DMS79 (cell line): ENCODE measurements at regions not wholly inside any gene's neighbourhood (a gene's known extent, or its start where the extent isn't known, plus 50 kb on each side); places are given as distances from the start of the nearest gene placed in this dataset.

Source experiments
- DNase-seq: peaks from one replicate; lab custom pipeline; 2025; lab: John Stamatoyannopoulos, UW

DNA sequence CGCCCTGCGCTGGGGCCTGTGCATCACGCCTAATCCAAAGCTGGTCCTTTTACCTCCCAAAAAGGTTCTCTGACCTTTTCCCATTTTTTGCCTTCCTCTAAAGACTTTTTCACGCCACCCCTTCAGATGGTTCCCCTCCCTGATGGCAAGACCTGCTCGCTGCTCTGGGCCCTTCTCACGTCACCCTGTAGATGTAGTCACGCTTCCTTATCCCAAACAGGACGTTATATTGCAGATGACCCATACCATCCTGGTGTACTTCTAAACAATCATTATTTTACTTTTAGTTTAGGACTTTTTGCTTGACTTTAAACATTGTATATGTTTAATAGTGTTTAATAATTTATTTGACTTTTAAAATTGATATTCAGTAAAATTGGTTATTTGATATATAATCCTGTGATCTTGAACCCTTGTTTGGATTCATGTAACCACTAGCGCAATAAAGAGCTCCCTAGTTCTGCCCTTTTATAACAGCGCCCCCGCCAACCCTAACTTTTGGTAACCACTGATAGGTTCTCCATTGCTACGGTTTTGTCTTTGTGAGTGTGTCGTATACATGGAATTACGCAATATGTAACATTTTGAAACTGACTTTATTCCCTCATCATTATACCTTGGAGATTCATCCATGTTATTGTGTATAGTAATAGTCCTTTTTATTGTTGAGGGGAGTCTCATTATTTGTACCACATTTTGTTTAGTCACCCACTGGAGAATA lies 159.0 kb upstream of the CHRNA7 start:
- no peak for DNase-seq

DNA sequence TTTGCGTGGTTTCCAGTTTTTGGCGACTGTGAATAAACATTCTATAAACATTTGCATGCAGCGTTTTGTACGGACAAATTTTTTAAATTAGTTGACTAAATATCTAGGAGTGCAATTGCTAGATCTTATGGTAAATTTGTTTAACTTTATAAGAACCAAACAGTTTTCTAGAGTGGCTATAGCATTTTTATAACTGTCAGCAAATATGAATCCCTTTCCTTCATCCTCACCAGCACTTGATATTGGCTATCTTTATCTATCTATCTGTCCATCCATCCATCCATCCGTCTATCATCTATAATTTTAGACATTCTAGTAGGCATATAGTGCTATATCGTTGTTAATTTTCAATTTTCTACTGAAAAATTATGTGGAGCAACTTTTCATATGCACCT lies 158.4 kb upstream of the CHRNA7 start:
- DNase-seq: no peak

DNA sequence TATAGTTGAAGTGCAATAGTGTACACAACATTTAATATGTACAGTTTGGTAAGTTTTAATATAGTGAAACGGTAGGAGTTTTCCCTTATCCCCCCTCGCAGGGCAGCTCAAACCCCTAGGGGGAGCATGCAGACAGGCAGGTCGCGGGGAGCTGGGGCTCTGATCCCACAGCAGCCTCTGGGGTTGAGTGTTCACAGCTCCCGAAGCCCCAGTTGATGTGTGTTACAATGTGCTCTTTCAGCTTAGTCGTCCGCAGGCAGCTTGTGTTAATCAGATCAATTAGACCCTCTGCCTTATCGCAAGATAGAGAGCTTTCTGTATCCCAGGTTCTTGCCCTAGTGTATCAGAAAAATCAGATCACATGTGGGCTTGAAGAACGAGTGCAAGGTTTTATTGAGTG lies 143.1 kb upstream of the CHRNA7 start:
- no peak for DNase-seq

DNA sequence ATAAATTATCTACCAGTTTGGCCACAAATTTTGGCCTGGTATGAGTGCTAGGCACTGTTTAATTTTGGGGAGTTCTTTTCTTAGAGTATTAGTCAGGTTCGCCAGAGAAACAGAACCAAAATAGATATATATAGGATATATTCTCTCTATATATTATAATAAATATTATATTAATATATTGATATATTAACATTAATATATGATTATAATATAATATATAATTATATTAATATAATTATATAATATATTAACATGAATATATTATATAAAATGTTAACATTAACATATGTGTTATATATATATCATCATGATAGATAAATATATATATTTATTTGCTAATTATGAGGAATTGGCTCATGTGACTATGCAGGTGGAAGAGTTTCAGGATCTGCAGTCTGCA lies 137.8 kb upstream of the CHRNA7 start:
- no peak for DNase-seq

DNA sequence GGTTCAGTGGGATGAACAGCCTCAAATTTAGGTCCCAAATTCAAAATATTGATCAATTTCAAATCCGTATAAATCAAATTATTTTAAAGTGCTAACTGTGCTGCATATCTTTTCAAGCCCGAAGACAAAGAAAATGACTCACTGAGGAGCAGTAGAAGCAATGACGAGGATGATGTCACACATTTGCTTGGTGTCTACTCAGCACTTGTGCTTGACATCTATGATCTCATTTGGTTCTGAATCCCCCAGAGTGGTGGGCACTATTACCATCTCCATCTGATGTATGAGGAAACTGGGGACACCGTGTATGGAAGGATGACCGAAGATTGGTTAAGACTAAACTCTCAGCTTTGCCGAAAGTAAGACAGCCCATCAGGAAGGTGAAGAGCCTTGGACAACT lies 136.5 kb upstream of the CHRNA7 start:
- no peak for DNase-seq

DNA sequence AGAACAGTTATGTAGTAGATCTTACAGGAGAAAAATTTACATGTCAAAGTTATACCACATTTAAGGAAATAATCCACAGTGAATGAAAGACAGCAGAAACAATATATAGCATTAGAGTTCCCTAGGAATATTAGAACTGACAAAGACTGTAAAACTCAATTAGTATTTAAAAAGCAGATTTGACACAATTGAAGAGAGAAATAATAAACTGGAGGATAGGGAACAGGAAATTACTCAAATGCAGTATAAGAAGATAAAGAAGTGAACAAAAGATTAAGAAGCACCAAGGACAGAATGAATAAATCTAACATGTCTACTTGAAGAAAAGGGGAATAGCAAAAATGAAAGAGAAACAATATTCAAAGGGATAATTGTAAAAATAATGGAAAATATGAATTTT lies 132.6 kb upstream of the CHRNA7 start:
- DNase-seq: no peak

DNA sequence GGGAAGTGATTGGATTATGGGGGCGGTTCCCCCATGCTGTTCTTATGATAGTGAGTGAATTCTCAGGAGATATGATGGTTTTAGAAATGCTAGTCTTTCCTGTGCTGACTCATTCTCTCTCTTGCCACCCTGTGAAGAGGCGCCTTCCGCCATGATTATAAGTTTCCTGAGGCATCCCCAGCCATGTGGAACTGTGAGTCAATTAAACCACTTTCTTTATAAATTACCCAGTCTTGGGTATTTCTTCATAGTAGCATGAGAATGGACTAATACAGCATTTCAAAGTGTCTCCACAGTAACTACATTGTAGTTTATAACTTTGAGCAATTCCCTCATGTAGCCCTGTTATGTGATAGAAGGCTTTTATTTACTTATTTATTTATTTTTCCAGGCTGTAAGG lies 128.8 kb upstream of the CHRNA7 start:
- DNase-seq: no peak

DNA sequence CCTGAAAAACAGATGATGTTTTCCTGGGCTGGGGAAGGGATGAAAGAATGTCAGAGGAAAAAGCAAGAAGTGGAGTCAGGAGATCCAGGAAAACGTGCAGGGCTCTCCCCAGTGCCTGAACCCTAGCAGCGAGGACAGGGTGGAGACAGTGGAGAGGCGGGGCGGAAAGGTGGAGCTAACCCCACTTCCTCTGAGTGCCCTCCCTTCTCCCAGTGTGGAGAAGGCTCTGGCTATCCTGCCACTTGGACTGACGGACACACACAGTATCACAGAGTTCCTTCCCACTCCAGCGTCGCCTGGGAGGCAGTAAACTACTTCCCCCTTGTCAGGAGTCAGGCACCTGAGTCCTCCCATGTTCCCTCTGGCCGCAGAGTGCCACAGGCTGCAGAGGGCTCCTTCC lies 125.3 kb upstream of the CHRNA7 start:
- no peak for DNase-seq

DNA sequence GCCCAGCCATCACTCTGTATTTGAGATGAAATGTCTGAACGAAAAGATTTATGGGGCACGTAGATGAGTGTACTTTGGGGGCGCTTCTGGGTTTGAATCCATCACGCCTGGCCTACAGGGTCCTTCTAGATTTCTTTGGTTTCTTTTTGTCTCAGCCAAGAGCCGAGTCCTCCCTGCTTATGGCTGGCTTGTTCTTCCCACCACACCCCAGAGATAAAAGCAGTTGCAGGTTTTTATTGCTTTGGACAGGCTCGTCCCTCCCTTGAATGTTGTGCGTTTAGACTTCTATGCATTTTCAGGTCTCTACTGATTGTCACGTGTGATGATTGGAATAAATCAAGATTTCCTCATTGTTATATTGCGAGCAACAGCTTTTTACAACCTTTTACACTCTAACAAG lies 104.8 kb upstream of the CHRNA7 start:
- DNase-seq: no peak

DNA sequence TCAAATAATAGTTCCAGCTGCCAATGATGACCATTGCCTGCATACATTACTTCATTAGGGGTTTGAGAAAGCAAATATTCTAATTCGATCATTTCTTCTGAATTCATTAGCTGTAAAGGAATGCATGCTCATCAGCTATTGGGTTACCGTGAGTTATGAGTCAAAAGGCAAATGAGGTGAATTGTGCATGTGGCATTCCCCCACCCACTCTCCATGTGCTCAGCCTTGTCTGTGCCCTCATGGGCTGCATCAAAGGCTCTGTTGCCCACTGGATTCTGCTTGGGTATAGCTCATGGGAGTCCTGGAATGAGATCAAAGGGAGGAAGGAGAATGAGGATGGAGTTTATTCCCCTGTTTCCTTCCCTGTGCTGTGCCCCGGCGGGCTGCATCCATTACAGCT lies 99.3 kb upstream of the CHRNA7 start:
- DNase-seq: no peak

DNA sequence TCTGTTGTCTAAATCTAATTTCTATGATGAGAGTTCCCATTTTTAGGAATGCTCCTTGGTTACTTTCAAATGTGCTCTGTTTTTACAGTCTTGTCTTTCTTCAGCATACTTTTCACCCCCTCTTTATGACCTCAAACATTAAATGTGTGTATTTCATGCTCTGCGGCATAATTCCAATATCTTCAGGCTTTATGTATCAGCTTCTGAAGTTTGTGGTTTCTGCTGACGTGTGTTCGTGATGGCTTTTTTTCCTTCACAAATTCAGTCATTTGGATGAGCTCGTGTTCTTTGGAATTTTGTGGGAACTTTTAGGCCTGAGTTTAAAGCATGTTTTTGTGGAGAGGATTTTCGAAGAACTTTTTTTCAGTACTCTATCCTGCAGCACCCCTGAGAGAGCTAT lies 97.7 kb upstream of the CHRNA7 start:
- no peak for DNase-seq

DNA sequence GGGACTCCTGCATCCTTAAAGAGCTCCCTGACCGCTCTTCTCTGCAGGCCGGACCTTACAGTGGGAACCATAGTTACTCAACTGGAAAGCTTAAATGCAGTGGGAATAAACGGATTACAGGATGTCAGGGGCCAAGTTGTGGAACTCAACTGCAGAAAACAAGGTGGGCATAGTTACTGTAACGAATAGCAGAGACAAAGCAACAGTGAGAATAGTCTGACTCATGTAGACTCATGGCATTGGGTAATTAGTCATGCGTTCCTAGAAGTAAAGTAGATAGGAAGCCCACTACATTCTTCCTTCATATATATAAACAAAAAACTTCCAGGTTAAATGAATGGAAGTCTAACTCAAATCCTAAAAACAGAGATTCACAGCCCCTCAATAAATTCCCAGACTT lies 95.5 kb upstream of the CHRNA7 start:
- no peak for DNase-seq

DNA sequence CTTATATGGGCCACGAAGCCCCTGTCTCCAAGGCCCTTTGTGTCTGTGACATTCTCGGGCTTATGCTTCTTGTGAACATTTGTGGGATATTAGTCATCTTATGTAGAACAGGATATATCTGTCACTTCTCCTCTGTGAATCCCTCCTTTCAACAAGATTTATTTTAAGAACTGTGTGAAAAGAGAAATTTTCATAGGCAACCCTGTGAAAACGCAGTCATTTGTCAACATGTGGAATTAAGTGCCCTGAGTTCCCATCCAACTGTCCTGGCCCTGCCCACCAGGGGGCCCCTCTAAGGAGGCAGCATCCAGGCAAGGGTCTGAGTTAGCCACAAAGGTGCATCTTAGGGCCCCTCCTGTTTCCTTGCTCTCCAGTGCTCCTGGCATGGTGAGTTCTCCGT lies 76.8 kb upstream of the CHRNA7 start:
- no peak for DNase-seq

DNA sequence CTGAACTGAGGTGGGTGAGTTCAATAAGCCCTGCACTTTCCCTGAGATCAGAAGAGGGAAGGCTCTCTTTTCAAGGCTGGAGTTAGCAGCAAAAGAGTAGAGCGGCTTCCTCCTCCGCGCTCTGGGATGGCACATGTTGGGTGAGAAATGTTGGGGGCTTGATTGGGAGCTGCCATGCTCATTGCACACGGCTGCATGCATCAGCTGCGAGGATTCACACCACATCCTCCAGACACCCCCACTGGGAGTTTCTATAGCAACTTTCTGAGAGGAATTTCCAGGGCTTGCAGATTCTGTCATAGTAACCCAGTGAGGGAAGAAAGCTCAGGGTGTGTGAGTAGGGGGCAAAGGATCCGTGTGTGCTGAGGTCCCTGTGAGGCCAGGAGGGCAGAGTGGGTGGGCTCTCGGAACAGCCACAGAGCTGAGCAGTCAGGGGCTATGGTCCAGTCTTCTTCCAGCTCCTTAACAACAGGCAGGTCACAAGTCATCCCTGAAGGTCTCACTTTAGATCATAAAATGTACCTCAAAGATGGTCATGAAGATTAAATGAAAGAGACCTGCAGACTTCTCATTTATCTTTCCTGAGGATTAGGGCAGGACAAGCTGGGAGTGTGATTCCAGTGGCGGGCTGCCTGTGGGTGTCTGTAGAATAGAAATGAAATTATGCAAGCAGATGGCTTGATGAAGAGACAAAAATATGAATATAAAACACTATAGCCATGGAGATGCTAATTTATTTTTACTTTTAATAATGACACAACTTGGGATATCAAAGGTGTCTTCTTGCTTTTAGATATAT lies 75.7 kb upstream of the CHRNA7 start:
- no peak for DNase-seq

DNA sequence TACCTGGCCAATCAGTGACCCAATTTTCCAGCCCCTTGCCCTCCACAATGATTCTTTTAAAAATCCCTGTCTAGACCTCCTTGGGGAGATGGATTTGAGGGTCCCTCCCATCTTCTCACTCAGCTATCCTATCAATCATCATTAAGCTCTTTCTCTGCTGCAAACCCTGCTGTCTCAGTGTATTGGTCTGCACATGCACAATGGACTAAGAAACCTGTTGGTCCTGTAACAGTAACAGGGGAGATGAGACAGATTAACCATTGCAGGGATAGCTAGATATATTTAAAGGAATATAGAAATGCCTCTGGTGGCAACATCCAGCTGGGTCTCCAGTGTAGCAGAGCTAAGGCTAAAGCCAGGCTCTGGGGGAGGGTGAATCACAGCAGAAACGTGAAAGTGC lies 74.6 kb upstream of the CHRNA7 start:
- DNase-seq: no peak

DNA sequence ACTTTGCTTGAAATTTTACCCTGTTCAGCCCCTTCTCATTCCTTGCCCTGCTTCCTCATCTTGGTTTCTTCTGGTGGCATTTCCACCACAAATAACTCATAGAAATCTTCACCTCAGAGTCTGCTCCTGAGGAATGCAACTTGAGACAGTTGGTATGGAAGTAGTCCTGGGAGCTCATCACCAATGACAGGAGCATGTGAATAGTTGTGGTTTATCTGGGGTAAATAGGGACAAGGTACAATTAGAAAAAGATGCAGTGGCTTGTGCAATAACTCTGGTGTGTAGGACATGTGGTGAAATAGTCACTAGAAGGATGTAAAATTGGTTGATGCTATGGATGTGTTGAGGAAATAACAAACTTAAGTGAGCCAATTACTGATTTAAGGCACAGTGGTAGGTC lies 72.7 kb upstream of the CHRNA7 start:
- no peak for DNase-seq

DNA sequence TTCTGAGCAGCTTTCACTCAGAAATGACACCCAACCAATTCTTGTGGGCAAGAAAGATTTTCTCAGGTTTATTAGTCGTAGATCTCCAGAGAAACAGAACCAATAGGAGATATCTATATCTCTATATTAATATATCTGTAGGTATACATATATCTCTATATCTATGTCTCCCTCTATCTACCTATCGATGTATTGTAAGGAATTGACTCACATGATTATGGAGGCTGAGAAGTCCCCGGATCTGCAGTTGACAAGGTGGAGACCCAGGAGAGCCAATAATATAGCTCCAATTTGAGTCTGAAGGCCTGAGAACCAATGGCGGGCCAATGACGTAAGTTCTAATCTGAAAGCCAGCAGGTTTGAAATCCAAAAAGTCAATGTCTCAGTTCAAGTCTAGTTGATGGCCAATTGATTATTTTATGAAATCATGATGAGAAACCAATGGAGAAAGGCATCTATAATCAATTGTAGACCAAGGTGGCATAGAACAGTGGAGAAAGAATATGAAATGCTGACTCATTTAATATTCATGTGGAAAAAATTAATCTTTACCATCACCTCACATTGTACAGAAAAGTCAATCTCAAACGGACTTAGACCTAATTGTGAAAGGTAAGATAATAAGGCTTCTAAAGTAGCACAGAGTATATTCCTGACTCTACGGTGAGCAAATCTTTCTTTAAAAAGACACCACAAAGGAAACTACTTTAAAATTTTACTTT lies 65.6 kb upstream of the CHRNA7 start:
- no peak for DNase-seq

DNA sequence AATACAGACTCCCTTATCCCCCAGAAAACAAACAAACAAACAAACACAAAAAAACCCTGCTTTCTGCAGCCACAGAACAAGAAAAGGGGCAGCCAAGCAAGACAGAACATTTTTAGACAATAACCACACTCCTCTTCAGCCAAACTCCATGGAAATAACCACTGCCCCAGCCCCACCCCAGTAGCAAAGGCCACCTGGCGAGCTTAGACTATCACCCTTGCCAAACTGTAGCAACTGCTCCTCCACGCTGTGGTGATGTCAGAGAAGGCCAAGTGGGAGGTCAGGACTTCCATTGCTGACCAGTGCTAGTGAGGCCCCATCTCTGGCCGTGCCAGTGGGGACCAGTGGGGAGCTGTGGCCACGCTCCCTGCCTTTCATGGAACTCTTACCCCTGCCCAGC lies 60.3 kb upstream of the CHRNA7 start:
- DNase-seq: no peak

DNA sequence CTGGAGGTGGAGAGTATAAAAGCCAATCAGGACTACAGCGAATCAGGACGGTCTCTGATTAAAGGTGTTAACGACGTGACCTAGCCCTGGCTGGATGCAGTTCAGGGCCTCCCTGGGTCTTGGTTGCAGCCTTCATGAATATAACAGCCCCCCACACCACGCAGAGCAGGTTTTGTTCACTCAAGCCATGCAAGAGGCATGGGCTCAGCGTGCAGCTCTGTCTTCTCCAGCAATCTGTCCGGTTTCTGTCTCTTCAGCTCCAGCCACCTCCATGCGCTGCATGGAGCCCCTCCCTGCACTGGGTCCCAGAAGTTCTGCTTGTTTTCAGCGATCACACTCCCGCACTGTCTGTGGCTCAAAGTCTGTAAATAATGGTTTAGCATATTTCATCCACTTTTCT lies 57.1 kb upstream of the CHRNA7 start:
- no peak for DNase-seq

DNA sequence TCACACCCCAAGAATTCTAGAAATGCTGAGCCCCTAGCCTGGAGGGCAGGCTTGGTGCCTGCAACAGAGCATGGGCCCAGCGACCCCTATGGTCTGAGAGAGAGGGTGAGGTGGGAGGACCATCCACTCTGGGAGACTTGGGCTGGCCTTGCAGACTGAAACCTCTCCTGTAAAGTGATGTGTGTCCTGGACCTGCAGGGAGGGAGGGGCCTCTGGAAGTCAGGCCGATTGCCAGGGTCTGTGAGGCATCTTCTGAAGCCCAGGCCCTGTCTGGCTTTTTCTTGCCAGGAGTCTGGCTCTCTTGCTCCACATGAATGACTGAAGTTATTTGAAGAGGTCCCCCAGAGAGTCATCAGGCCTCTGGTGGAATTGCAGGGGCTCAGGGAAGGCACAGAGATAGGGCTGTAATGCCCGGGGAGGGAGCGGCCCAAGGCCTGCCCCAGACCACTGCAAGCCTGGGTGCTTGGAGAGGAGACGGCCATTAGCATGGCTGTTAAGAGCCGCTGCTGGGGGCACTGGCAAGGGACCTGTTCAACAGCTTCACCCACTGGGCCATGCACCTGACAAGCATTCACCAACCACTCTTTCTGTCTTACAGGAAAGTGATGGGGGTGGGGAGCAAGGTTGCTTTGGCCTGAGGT lies 56.0 kb upstream of the CHRNA7 start:
- no peak for DNase-seq

DNA sequence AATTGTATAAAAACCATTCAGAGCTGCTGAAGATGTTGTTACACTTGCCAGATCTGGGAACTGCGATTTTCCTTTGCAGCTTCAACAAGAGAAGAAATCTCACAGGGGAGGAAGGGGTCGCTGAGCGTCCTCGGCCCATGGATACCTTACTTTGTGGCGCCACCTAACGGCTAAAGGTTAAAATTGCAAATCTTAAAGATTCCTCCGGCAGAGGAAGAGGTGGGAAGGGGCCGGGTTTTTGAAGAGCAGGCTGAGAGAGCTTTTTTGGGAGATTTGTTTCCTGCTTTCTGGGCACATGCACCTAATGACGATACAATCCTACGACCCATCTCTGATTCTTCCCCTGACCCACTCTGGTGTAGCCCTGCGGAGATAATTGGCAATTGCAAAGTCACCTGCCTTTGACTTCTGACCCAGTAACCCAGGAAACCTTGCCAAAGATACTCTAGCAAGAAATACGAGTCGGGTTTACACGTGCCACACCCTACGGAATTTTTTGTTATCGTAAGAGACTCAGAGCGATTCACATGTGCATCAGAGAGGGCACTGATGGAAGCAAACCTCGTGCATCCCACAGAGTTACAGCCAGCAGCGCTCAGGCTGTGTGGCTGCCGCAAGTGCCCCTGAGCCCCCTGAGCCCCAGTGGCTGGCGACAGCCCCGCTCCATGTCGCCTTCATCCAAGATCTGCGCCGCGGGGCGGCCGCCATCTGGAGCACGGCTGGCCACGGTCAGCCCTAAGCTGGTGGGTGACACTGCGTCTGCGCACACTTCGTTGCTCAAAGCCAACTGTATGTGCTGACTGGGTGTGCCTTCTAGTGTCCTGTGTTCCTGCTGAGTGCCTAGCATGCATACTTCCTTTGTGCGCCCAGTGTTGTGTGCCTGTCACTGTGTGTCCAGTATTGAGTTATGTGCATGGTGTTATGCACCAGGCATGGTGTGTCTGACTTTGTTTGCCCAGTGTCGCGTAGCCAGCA lies 55.2 kb upstream of the CHRNA7 start:
- no peak for DNase-seq

DNA sequence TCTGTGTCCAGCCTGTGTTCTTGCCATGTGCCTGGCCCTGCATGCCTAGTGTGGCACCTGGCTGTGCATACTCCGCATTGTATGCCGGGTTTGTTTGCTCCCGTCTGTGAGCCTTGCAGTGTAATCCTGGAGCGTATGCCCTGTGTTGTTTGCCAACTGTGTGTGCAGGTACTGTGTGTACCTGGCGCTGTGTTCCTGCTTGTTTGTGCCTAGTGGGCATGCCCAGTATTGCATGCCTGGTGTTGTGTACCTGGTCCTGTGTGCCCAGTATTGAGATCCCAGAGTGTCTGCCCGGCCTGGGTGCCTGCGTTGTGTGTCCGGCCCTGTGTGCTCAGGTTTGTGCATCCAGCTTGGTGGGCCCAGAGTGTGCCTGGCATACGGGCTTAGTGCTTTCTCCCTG lies 54.5 kb upstream of the CHRNA7 start:
- no peak for DNase-seq
